ENCODE measurements at regions not wholly inside any gene's neighbourhood (a gene's known extent, or its start where the extent isn't known, plus 50 kb on each side); places are given as distances from the start of the nearest gene placed in this dataset.

DNA sequence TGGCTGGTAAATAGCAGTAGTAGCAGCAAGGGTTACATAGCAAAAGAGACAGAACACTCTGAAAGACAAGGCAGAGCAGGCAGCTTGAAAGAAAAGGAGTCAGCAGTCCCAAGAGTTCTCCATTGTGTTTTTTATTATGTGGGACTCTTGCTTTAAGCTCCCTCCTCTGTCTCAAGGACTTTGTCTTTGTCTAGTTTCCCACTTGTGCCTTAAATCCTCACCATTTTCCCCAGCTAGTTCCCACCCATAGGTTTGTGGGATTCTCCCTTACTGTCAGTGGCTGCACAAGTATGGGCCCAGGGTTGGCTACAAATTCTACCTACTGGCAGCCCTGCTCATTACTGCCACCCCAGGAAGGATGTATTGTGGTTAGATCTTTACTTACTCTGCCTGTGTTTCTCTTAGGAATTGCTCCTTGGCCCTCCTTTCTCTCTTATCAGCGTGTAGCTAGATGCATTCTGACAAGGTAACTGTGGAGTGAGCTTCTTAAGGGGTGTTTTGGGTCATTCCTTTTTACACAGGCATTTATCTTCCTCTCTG lies 413.4 kb upstream of the PCDH9 start:
- TF ChIP-seq FOXA1 (IDR thresholded peaks at IDR 0.05) (no peak), YY1 (IDR thresholded peaks at IDR 0.05) (no peak)
